ENCODE measurements at regions not wholly inside any gene's neighbourhood (a gene's known extent, or its start where the extent isn't known, plus 50 kb on each side); places are given as distances from the start of the nearest gene placed in this dataset.

GRCh38 chr6:97653517-97653916, 370.5 kb upstream of the MMS22L start:
- no peaks in the 10 kb centered on the region for H3K27me3 ChIP-seq
- H3K4me1 ChIP-seq = no peaks in the 10 kb centered on the region
- TF ChIP-seq CTCF (IDR thresholded peaks at IDR 0.05) = no peak
- no peaks in the 10 kb centered on the region for H3K36me3 ChIP-seq
- H3K4me3 ChIP-seq = no peak overlapping the region
- H3K9me3 ChIP-seq = no peaks in the 10 kb centered on the region
- H3K27ac ChIP-seq = no peak overlapping the region
- no peak for DNase-seq (ENCODE audit: low spot score in 2 of 2)
- intact Hi-C loops (cut with DNase I) = no loop called here

- Histone ChIP-seq H3K36me3 (no peaks in the 10 kb centered on the region), H3K4me3 (no peak overlapping the region), H3K27me3 (no peaks in the 10 kb centered on the region), H3K4me1 (no peaks in the 10 kb centered on the region), H3K9me3 (no peaks in the 10 kb centered on the region), H3K27ac (no peak overlapping the region)
- no peak for TF ChIP-seq CTCF (IDR thresholded peaks at IDR 0.05)
- DNase-seq (ENCODE audit: low spot score in 2 of 2) = no peak
- intact Hi-C loops (cut with DNase I) = no loop called here
Observed at GRCh38 chr6:97654674-97655073, 371.7 kb upstream of the MMS22L start.

GRCh38 chr6:97656236-97656635, 373.2 kb upstream of the MMS22L start:
- Histone ChIP-seq H3K4me1 (no peaks in the 10 kb centered on the region), H3K27me3 (no peaks in the 10 kb centered on the region), H3K36me3 (no peaks in the 10 kb centered on the region), H3K4me3 (no peak overlapping the region), H3K9me3 (no peaks in the 10 kb centered on the region), H3K27ac (no peak overlapping the region)
- intact Hi-C loops (cut with DNase I) = no loop called here
- TF ChIP-seq CTCF (IDR thresholded peaks at IDR 0.05) = no peak
- no peak for DNase-seq (ENCODE audit: low spot score in 2 of 2)

GRCh38 chr6:97656706-97657350, 373.8 kb upstream of the MMS22L start:
- Histone ChIP-seq H3K4me3 (no peak overlapping the region), H3K27ac (no peak overlapping the region), H3K27me3 (no peaks in the 10 kb centered on the region), H3K36me3 (no peaks in the 10 kb centered on the region), H3K9me3 (no peaks in the 10 kb centered on the region), H3K4me1 (no peaks in the 10 kb centered on the region)
- no peak for TF ChIP-seq CTCF (IDR thresholded peaks at IDR 0.05)
- intact Hi-C loops (cut with DNase I) = no loop called here
- DNase-seq (ENCODE audit: low spot score in 2 of 2) = no peak

- Histone ChIP-seq H3K4me1 (no peaks in the 10 kb centered on the region), H3K27ac (no peak overlapping the region), H3K27me3 (no peaks in the 10 kb centered on the region), H3K9me3 (no peaks in the 10 kb centered on the region), H3K4me3 (no peak overlapping the region), H3K36me3 (no peaks in the 10 kb centered on the region)
- no peak for TF ChIP-seq CTCF (IDR thresholded peaks at IDR 0.05)
- no peak for DNase-seq (ENCODE audit: low spot score in 2 of 2)
- intact Hi-C loops (cut with DNase I) = no loop called here
Observed at GRCh38 chr6:97658090-97658489, 375.1 kb upstream of the MMS22L start.

GRCh38 chr6:97663252-97663651, 380.2 kb upstream of the MMS22L start:
- TF ChIP-seq CTCF (IDR thresholded peaks at IDR 0.05) = no peak
- H3K27me3 ChIP-seq = no peaks in the 10 kb centered on the region
- no peaks in the 10 kb centered on the region for H3K36me3 ChIP-seq
- no peak overlapping the region for H3K4me3 ChIP-seq
- no peaks in the 10 kb centered on the region for H3K9me3 ChIP-seq
- H3K4me1 ChIP-seq = no peaks in the 10 kb centered on the region
- no peak overlapping the region for H3K27ac ChIP-seq
- intact Hi-C loops (cut with DNase I) = no loop called here
- no peak for DNase-seq (ENCODE audit: low spot score in 2 of 2)
